B cell (primary cell): ENCODE measurements at regions not wholly inside any gene's neighbourhood (a gene's known extent, or its start where the extent isn't known, plus 50 kb on each side); places are given as distances from the start of the nearest gene placed in this dataset.

Experiments used
- CTCF ChIP-seq: fragments of 200-600 bp; IDR thresholded peaks from one replicate; pipeline ENCODE4 v1.8.0; 2022; ENCODE audit warnings: antibody characterized with exemption, mild to moderate bottlenecking
- EZH2 ChIP-seq: IDR thresholded peaks from 2 replicates; pipeline ENCODE4 v1.6.1; 2012; ENCODE audit warnings: borderline replicate concordance, low read depth, mild to moderate bottlenecking, moderate library complexity, low read length; ENCODE audit not compliant: insufficient read depth, poor library complexity, severe bottlenecking

GRCh38 chr5:175113947-175114346 lies 330.0 kb downstream of the DRD1 start:
- TF ChIP-seq EZH2 (no peak), CTCF (no peak)
